ENCODE measurements at regions not wholly inside any gene's neighbourhood (a gene's known extent, or its start where the extent isn't known, plus 50 kb on each side); places are given as distances from the start of the nearest gene placed in this dataset.
A peak's percentile ranks its signal among the peaks of the same experiment; 100 is the strongest.

GRCh38 chr16:16985707-16986106 is 485.1 kb downstream of the XYLT1 start:
- TF ChIP-seq KDM1A (IDR thresholded peaks at IDR 0.05; ENCODE audit: borderline replicate concordance, low read length), result peak; percentile 55; the same call in 1 of the 2 replicates
- TF ChIP-seq SAP30 (IDR thresholded peaks at IDR 0.05; ENCODE audit: insufficient read depth, insufficient replicate concordance, low read length), result no peak
- Histone ChIP-seq H3K56ac (replicated peaks; ENCODE audit: insufficient read length, low read depth, low read length) (no peak overlapping the region), H3K4me1 (replicated peaks in 1 of 4; ENCODE audit: control insufficient read depth in 3 of 4, insufficient read depth in 4 of 4, low read length in 3 of 4) (no peaks in the 10 kb centered on the region), H2AK5ac (ENCODE audit: low read depth, low read length) (no peak overlapping the region), H3K9me3 (ENCODE audit: insufficient read depth in 2 of 2, low read depth in 1 of 2, low read length in 1 of 2) (no peaks in the 10 kb centered on the region), H3K4me3 (ENCODE audit: extremely low read depth in 1 of 4, insufficient read depth in 2 of 4, low read depth in 3 of 4, low read length in 4 of 4) (no peak overlapping the region), H3K4me2 (ENCODE audit: insufficient read depth in 1 of 2, low read depth in 2 of 2, low read length in 2 of 2) (no peak overlapping the region), H3K23me2 (ENCODE audit: low read depth, low read length) (no peaks in the 10 kb centered on the region), H4K8ac (ENCODE audit: extremely low read depth, insufficient read depth, low read length) (no peak overlapping the region), H3K14ac (ENCODE audit: insufficient read length) (no peak overlapping the region), H3K9ac (replicated peaks in 1 of 4; ENCODE audit: extremely low read depth in 1 of 4, low read depth in 3 of 4, low read length in 3 of 4) (no peak overlapping the region), H3K79me2 (ENCODE audit: control insufficient read depth in 1 of 2, insufficient read depth in 2 of 2, low read length in 2 of 2) (no peaks in the 10 kb centered on the region), H2BK15ac (ENCODE audit: low read length) (no peak overlapping the region), H3K18ac (ENCODE audit: extremely low read depth, low read length) (no peak overlapping the region), H4K20me1 (replicated peaks in 1 of 2; ENCODE audit: control insufficient read depth in 1 of 2, insufficient read depth in 2 of 2, low read length in 2 of 2) (no peaks in the 10 kb centered on the region), H3K23ac (ENCODE audit: insufficient read length) (no peak overlapping the region), H2AFZ (ENCODE audit: low read length) (no peak overlapping the region), H3K27ac (ENCODE audit: low read depth, low read length) (no peak overlapping the region), H2BK20ac (ENCODE audit: low read length) (no peak overlapping the region), H2BK12ac (ENCODE audit: low read depth, low read length) (no peak overlapping the region), H2BK120ac (replicated peaks; ENCODE audit: low read depth, low read length) (no peak overlapping the region), H3K4ac (replicated peaks; ENCODE audit: insufficient read length, low read depth, low read length) (no peak overlapping the region), H3K36me3 (ENCODE audit: control insufficient read depth in 2 of 4, insufficient read depth in 4 of 4, low read length in 3 of 4) (no peaks in the 10 kb centered on the region), H4K5ac (ENCODE audit: insufficient read length, low read depth, low read length) (no peak overlapping the region), H3K27me3 (replicated peaks in 1 of 4; ENCODE audit: control insufficient read depth in 3 of 4, extremely low read depth in 1 of 4, insufficient read depth in 3 of 4, low read length in 3 of 4) (no peaks in the 10 kb centered on the region), H4K91ac (replicated peaks; ENCODE audit: insufficient read length, low read length) (no peak overlapping the region), H3K79me1 (ENCODE audit: low read depth, low read length) (no peaks in the 10 kb centered on the region), H2BK5ac (ENCODE audit: low read depth, low read length) (no peak overlapping the region)
- ChIA-PET POLR2A (ENCODE audit: partially characterized antibody) (no interaction called here), CTCF (ENCODE audit: partially characterized antibody) (interaction anchor here (1.2 to 3.1 kb wide), 5 partner anchors 8 to 226 kb away, joined by 3 to 12 read pairs (median 3); no protein-coding TSS in a partner anchor)
- DNase-seq (ENCODE audit: low read depth in 1 of 2, low spot score in 2 of 2), result no peak
- FAIRE-seq, result no peak
- WGBS, 2 experiments (ENCODE audit: extremely low coverage in 1 of 2, insufficient coverage in 1 of 2, insufficient read length in 1 of 2, insufficient replicate concordance in 2 of 2, low coverage in 1 of 2, low lambda C conversion rate in 2 of 2, missing lambda C conversion rate in 1 of 2), result 89% methylated on average over 1 of the region's 1 CpG; no CpG with 5 or more reads in 1 of the 2 experiments

Data from H1 (cell line).